Heart right ventricle (tissue), 16 donors: ENCODE measurements at regions not wholly inside any gene's neighbourhood (a gene's known extent, or its start where the extent isn't known, plus 50 kb on each side); places are given as distances from the start of the nearest gene placed in this dataset.
A peak's percentile ranks its signal among the peaks of the same experiment; 100 is the strongest.

Experiments used
- ATAC-seq, 8 donors: fragments of 200-7000 bp; cut with Tn5 transposase; one replicate each; pipeline ENCODE4 v1.9.1; 2020; ENCODE audit warnings: mild to moderate bottlenecking in 8 of 8, moderate library complexity in 8 of 8, moderate number of reproducible peaks in 1 of 8
- DNase-seq, 2 donors: peaks; one replicate each; pipeline ENCODE4 v3.0.0-alpha.2; 2020
- H3K27ac ChIP-seq, 10 donors: fragments of 200-600 bp; sonication (generic) in 2 of 10; one replicate each; pipeline versions ENCODE4 v1.5.0 to v1.8.0; 2020 to 2022; ENCODE audit warnings: mild to moderate bottlenecking in 3 of 10
- H3K27me3 ChIP-seq, 7 donors: fragments of 200-600 bp; one replicate each; pipeline ENCODE4 v1.8.0; 2021 to 2022; ENCODE audit warnings: mild to moderate bottlenecking in 2 of 7
- H3K36me3 ChIP-seq, 9 donors: fragments of 200-600 bp; sonication (generic) in 1 of 9; one replicate each; pipeline versions ENCODE4 v1.5.0 to v1.8.0; 2020 to 2022; ENCODE audit warnings: mild to moderate bottlenecking in 2 of 9
- H3K4me1 ChIP-seq, 9 donors: fragments of 200-600 bp; sonication (generic) in 1 of 9; one replicate each; pipeline versions ENCODE4 v1.5.0 to v1.8.0; 2020 to 2022; ENCODE audit warnings: mild to moderate bottlenecking in 4 of 9
- H3K4me3 ChIP-seq, 10 donors: fragments of 200-600 bp; sonication (generic) in 2 of 10; one replicate each; pipeline versions ENCODE4 v1.5.0 to v1.8.0; 2020 to 2022; ENCODE audit warnings: mild to moderate bottlenecking in 7 of 10, moderate library complexity in 2 of 10
- H3K9me3 ChIP-seq, 11 donors: fragments of 200-600 bp in 10 of 11; sonication (generic) in 2 of 11; one replicate each; pipeline versions ENCODE4 v1.5.0 to v1.8.0; 2013 to 2022; ENCODE audit warnings: mild to moderate bottlenecking in 2 of 11, control low read depth in 1 of 11, moderate library complexity in 1 of 11
- WGBS, 2 donors: extraction: QIAGEN DNeasy Blood & Tissue Kit; methylation state at CpG; one replicate each; pipeline ENCODE4 v1.1.7; 2013; ENCODE audit warnings: inconsistent platforms in 1 of 2; 5-methylcytosine and 5-hydroxymethylcytosine counted together
- intact Hi-C, 10 donors: fragments of 100-400 bp; cut with DNase I; formaldehyde crosslinking; loops; one replicate each; pipeline versions ENCODE4 v1.11.1 to v1.14.2; 2022
- TF ChIP-seq, protein P1 (sequence below), 9 donors: fragments of 200-600 bp; sonication (generic) in 2 of 9; IDR thresholded peaks; one replicate each; pipeline versions ENCODE4 v1.5.0 to v1.8.0; 2021 to 2022; ENCODE audit warnings: antibody characterized with exemption in 9 of 9, mild to moderate bottlenecking in 5 of 9, moderate library complexity in 1 of 9
- donor health status: Arrhythmogenic right ventricular cardiomyopathy.
- donor health status: ischemic (EF 13 %, LVEDD 7.1; RV severe dilation, severe dysfunction).
- donor health status: healthy with polysubstance abuse.
- donor health status: DM: no; HTN: yes; CAD: no.
- donor health status: DM: no; HTN: no; CAD: no.
- donor health status: ischemic (EF 25% LVEDD 6.9; RV normal size, moderate dysfunction).
- donor health status: ischemic (EF 25% LVEDD 5.7; RV mildly dilated, moderate dysfunction).
- donor health status: healthy.
- donor health status: DM: yes; HTN: yes; CAD: no.
- donor health status: Ischemic cardiomyopathy.
- donor health status: ischemic (EF 35%, LVEDD 5.7; RV mildly dilated, moderate dysfunction).
- donor health status: nonischemic (EF 11% LVEDD 7.7; RV severe dilation, severe dysfunction).
- donor health status: DM: yes; HTN: yes; CAD: no.
- donor health status: PGD.
- donor health status: ischemic (EF 29% LVEDD 5.4; RV normal size, mild dysfunction).
- donor health status: nonischemic (EF 23%, LVEDD 6.1; RV moderate dilation, normal function).

DNA sequence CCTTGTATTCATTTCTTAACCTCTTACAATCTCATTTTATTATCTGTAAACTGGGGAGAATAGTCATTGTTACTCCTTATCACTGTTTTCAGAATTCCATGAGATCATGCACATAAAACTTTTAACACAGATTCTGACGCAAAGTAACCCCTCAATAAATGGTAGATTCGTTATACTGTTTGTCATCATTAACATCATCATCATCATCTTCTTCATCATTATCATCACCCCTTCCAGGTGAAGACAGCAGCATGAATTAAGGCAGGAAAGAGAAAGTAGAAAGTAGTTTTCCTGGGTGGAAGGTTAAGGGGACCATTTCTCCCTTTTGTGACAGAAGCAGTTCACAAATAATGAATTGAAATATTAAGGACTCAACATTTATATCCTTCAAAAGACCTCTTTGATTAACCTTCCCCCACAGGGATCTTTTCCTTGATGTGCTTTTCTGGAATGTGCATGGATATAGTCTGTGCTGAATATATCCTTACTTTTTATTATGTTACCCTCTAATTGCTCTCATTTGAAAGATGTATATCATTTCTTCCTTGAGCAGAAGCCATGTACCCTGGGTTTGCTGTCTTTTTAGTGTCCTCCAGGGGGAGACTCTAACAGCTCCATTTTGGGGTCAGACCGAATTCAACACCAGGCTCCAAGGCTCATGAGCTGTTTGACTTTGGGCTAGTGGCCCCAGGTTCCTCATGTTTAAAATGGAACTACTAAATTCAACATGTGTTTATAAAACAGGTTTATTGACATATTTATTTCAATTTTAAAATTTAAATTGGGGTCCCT, 1029.9 kb upstream of the WWC1 start:
- intact Hi-C loops = no loop called here
- 64 to 66% methylated on average over 3 of the region's 3 CpGs for WGBS, 2 donors

DNA sequence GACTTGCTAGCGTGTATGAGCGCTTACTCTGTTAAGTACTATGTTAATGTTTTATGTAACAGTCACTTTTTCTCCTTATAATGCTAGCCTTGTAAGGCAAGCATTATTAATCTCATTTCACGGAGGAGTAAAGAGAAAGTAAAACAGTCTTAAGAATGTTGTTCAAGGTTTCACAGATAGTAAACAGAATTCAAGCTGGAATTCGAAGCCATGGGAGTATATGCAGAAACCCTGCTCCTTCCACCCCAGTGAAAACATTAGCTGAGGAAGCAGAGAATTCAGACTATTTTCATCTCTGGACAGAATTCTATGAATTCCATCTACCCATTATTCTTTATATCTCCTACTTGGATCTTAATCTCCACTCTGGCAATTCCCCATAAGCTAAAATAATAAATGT, 1028.3 kb upstream of the WWC1 start:
- Histone ChIP-seq H3K4me1 (no peaks in the 10 kb centered on the region), H3K9me3 (peaks cover 0 to 3% (median 0%) of the 10 kb centered on the region in 11 donors), H3K27ac (no peak overlapping the region), H3K36me3 (no peaks in the 10 kb centered on the region), H3K4me3 (no peak overlapping the region), H3K27me3 (no peaks in the 10 kb centered on the region)
- intact Hi-C loops = no loop called here
- no peak for ATAC-seq
- 62 to 85% methylated on average over 4 of the region's 4 CpGs for WGBS, 2 donors
- TF ChIP-seq, protein P1, sequence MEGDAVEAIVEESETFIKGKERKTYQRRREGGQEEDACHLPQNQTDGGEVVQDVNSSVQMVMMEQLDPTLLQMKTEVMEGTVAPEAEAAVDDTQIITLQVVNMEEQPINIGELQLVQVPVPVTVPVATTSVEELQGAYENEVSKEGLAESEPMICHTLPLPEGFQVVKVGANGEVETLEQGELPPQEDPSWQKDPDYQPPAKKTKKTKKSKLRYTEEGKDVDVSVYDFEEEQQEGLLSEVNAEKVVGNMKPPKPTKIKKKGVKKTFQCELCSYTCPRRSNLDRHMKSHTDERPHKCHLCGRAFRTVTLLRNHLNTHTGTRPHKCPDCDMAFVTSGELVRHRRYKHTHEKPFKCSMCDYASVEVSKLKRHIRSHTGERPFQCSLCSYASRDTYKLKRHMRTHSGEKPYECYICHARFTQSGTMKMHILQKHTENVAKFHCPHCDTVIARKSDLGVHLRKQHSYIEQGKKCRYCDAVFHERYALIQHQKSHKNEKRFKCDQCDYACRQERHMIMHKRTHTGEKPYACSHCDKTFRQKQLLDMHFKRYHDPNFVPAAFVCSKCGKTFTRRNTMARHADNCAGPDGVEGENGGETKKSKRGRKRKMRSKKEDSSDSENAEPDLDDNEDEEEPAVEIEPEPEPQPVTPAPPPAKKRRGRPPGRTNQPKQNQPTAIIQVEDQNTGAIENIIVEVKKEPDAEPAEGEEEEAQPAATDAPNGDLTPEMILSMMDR (IDR thresholded peaks at IDR 0.05) = no peak
- DNase-seq = no peak

More for the DNA sequence above, 1029.9 kb upstream of the WWC1 start:
- TF ChIP-seq, protein P1 (IDR thresholded peaks at IDR 0.05) = peak in 2 of 9 donors; percentile 15 to 20
- no peak for ATAC-seq
- DNase-seq = no peak
- no peaks in the 10 kb centered on the region for H3K4me1 ChIP-seq
- H3K36me3 ChIP-seq = no peaks in the 10 kb centered on the region
- no peak overlapping the region for H3K27ac ChIP-seq
- no peak overlapping the region for H3K4me3 ChIP-seq
- no peaks in the 10 kb centered on the region for H3K27me3 ChIP-seq
- H3K9me3 ChIP-seq = peaks cover 0 to 3% (median 0%) of the 10 kb centered on the region in 11 donors

DNA sequence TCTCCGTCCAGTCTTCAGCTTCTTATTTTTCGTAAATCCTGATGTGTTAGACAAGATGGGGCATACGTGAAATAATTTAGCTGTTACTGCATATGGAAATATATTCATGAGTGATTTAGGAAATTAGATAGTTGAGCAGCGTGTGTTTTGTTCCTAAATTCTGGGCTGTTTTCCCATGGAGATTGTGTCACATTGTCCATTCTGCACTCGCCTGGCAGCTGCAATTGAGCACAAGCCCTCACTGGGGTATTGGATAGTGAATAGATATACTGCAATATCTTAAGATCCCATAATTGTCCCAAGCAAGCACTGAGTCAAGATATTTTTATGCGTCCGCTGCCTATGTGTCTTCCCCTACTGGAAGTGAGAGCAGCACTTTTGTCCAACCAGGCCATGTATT, 1027.1 kb upstream of the WWC1 start:
- H3K9me3 ChIP-seq = peaks cover 0 to 3% (median 0%) of the 10 kb centered on the region in 11 donors
- H3K4me3 ChIP-seq = no peak overlapping the region
- 79 to 82% methylated on average over 7 of the region's 7 CpGs for WGBS, 2 donors
- intact Hi-C loops = no loop called here
- no peak for ATAC-seq
- no peaks in the 10 kb centered on the region for H3K4me1 ChIP-seq
- H3K27me3 ChIP-seq = no peaks in the 10 kb centered on the region
- no peak for DNase-seq
- H3K36me3 ChIP-seq = no peaks in the 10 kb centered on the region
- TF ChIP-seq, protein P1 (IDR thresholded peaks at IDR 0.05) = no peak
- H3K27ac ChIP-seq = no peak overlapping the region

DNA sequence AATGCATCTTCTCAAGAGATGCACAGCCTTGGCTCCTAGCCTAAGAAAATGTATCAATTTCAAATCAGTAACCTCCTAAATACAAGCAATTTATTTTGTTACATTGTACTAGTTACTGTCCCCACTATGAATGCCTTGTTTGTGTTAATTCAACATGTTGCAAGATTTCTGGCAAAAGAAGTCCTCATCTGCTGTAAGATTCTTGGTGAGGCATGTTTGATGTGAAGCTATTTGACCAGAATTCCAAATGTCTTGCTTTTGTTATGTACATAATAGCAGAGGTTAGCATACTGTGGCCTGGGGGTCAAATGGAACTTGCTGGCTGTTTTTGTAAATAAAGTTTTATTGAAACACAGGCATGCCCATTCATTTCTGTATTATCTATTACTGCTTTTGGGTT, 1023.1 kb upstream of the WWC1 start:
- no peaks in the 10 kb centered on the region for H3K4me1 ChIP-seq
- no peak for DNase-seq
- intact Hi-C loops = no loop called here
- no peak for ATAC-seq
- H3K9me3 ChIP-seq = no peaks in the 10 kb centered on the region
- no peaks in the 10 kb centered on the region for H3K36me3 ChIP-seq
- H3K27ac ChIP-seq = no peak overlapping the region
- H3K27me3 ChIP-seq = no peaks in the 10 kb centered on the region
- H3K4me3 ChIP-seq = no peak overlapping the region
- TF ChIP-seq, protein P1 (IDR thresholded peaks at IDR 0.05) = no peak
